ENCODE measurements at regions not wholly inside any gene's neighbourhood (a gene's known extent, or its start where the extent isn't known, plus 50 kb on each side); places are given as distances from the start of the nearest gene placed in this dataset.

GRCh38 chr6:18579869-18580268, 192.7 kb downstream of the RNF144B start:
- no peaks in the 10 kb centered on the region for H3F3A ChIP-seq (ENCODE audit: insufficient read depth, low read length)
- H3K9me2 ChIP-seq (replicated peaks; ENCODE audit: insufficient read depth, low read length): no peaks in the 10 kb centered on the region
- no peaks in the 10 kb centered on the region for H3K4me1 ChIP-seq (ENCODE audit: low read length)
- H3K4me2 ChIP-seq (ENCODE audit: low read depth, low read length): no peak overlapping the region
- no peaks in the 10 kb centered on the region for H3K9me3 ChIP-seq (replicated peaks; ENCODE audit: insufficient read depth, low read length)
- no peaks in the 10 kb centered on the region for H3K36me3 ChIP-seq (replicated peaks; ENCODE audit: insufficient read depth, low read length)
- no peak for TF ChIP-seq CTCF (IDR thresholded peaks at IDR 0.05; ENCODE audit: low read length)
- TF ChIP-seq EZH2 (optimal IDR thresholded peaks at IDR 0.05; ENCODE audit: low read depth, low read length): no peak
- no peak for TF ChIP-seq EZH2phosphoT487 (IDR thresholded peaks at IDR 0.05; ENCODE audit: low read length)
- no peak overlapping the region for H2AFZ ChIP-seq (ENCODE audit: low read length)
- no peak overlapping the region for H3K4me3 ChIP-seq (ENCODE audit: low read length)
- no peaks in the 10 kb centered on the region for H3K27me3 ChIP-seq (replicated peaks; ENCODE audit: insufficient read depth, low read length)
- no peak for DNase-seq
- no peak overlapping the region for H3K9ac ChIP-seq (ENCODE audit: low read length)
- H3K79me2 ChIP-seq (ENCODE audit: low read length): no peaks in the 10 kb centered on the region
- H4K20me1 ChIP-seq (ENCODE audit: insufficient read depth, low read length): no peaks in the 10 kb centered on the region
- no peak overlapping the region for H3K27ac ChIP-seq (ENCODE audit: low read length)

GRCh38 chr6:18584372-18584771, 197.2 kb downstream of the RNF144B start:
- Histone ChIP-seq H3K4me3 (ENCODE audit: low read length) (no peak overlapping the region), H3K27ac (ENCODE audit: low read length) (no peak overlapping the region), H3K79me2 (ENCODE audit: low read length) (no peaks in the 10 kb centered on the region), H3F3A (ENCODE audit: insufficient read depth, low read length) (peaks cover 10% of the 10 kb centered on the region), H3K4me1 (ENCODE audit: low read length) (peaks cover 20% of the 10 kb centered on the region), H4K20me1 (ENCODE audit: insufficient read depth, low read length) (no peaks in the 10 kb centered on the region), H3K36me3 (replicated peaks; ENCODE audit: insufficient read depth, low read length) (no peaks in the 10 kb centered on the region), H3K9me3 (replicated peaks; ENCODE audit: insufficient read depth, low read length) (no peaks in the 10 kb centered on the region), H3K9me2 (replicated peaks; ENCODE audit: insufficient read depth, low read length) (no peaks in the 10 kb centered on the region), H2AFZ (ENCODE audit: low read length) (no peak overlapping the region), H3K9ac (ENCODE audit: low read length) (no peak overlapping the region), H3K4me2 (ENCODE audit: low read depth, low read length) (no peak overlapping the region), H3K27me3 (replicated peaks; ENCODE audit: insufficient read depth, low read length) (no peaks in the 10 kb centered on the region)
- TF ChIP-seq EZH2 (optimal IDR thresholded peaks at IDR 0.05; ENCODE audit: low read depth, low read length) (no peak), EZH2phosphoT487 (IDR thresholded peaks at IDR 0.05; ENCODE audit: low read length) (no peak), CTCF (IDR thresholded peaks at IDR 0.05; ENCODE audit: low read length) (no peak)
- no peak for DNase-seq

- Histone ChIP-seq H3K27me3 (replicated peaks; ENCODE audit: insufficient read depth, low read length) (no peaks in the 10 kb centered on the region), H3K9me3 (replicated peaks; ENCODE audit: insufficient read depth, low read length) (no peaks in the 10 kb centered on the region), H3K4me3 (ENCODE audit: low read length) (no peak overlapping the region), H2AFZ (ENCODE audit: low read length) (no peak overlapping the region), H3F3A (ENCODE audit: insufficient read depth, low read length) (peaks cover 10% of the 10 kb centered on the region), H3K36me3 (replicated peaks; ENCODE audit: insufficient read depth, low read length) (no peaks in the 10 kb centered on the region), H3K4me1 (ENCODE audit: low read length) (peaks cover 20% of the 10 kb centered on the region), H3K27ac (ENCODE audit: low read length) (no peak overlapping the region), H3K79me2 (ENCODE audit: low read length) (no peaks in the 10 kb centered on the region), H3K9me2 (replicated peaks; ENCODE audit: insufficient read depth, low read length) (no peaks in the 10 kb centered on the region), H4K20me1 (ENCODE audit: insufficient read depth, low read length) (no peaks in the 10 kb centered on the region), H3K9ac (ENCODE audit: low read length) (no peak overlapping the region), H3K4me2 (ENCODE audit: low read depth, low read length) (no peak overlapping the region)
- no peak for DNase-seq
- TF ChIP-seq EZH2phosphoT487 (IDR thresholded peaks at IDR 0.05; ENCODE audit: low read length) (no peak), EZH2 (optimal IDR thresholded peaks at IDR 0.05; ENCODE audit: low read depth, low read length) (no peak), CTCF (IDR thresholded peaks at IDR 0.05; ENCODE audit: low read length) (no peak)
Observed at GRCh38 chr6:18585032-18585573, 198.0 kb downstream of the RNF144B start.

All from MM.1S (cell line).